ENCODE measurements at regions not wholly inside any gene's neighbourhood (a gene's known extent, or its start where the extent isn't known, plus 50 kb on each side); places are given as distances from the start of the nearest gene placed in this dataset.

DNA sequence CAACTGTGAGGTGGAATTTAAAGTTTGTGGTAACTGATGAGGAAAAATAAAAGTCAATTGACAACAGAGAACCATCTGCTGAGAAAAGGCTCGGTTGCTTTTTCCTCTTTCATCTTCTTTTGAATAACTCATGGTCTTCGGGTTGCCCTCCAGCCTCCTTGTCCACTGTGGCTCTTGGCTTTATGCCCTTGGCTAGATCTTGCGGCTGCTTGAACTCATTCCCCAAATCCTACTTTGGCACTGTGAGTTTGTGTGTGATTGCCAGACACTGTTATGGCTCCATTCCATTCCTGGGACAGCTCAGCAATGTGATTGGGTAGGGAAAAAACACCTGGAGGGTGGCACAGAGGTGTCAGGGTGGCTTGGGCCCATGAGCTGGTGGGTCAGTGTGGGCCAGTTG lies 387.4 kb downstream of the DLEU7 start:
- TF ChIP-seq POLR2A (IDR thresholded peaks at IDR 0.05): no peak
- TF ChIP-seq, protein P1, sequence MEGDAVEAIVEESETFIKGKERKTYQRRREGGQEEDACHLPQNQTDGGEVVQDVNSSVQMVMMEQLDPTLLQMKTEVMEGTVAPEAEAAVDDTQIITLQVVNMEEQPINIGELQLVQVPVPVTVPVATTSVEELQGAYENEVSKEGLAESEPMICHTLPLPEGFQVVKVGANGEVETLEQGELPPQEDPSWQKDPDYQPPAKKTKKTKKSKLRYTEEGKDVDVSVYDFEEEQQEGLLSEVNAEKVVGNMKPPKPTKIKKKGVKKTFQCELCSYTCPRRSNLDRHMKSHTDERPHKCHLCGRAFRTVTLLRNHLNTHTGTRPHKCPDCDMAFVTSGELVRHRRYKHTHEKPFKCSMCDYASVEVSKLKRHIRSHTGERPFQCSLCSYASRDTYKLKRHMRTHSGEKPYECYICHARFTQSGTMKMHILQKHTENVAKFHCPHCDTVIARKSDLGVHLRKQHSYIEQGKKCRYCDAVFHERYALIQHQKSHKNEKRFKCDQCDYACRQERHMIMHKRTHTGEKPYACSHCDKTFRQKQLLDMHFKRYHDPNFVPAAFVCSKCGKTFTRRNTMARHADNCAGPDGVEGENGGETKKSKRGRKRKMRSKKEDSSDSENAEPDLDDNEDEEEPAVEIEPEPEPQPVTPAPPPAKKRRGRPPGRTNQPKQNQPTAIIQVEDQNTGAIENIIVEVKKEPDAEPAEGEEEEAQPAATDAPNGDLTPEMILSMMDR (IDR thresholded peaks at IDR 0.05): no peak

Data from lower leg skin (tissue), 3 donors.